GM19238 (cell line): ENCODE measurements at regions not wholly inside any gene's neighbourhood (a gene's known extent, or its start where the extent isn't known, plus 50 kb on each side); places are given as distances from the start of the nearest gene placed in this dataset.
"Not testable (repeated sequence)": the region's sequence is repeated elsewhere in the genome, so short reads cannot be mapped to it uniquely, and the experiment has no call there.

ENCODE experiments used
- DNase-seq: peaks from one replicate; pipeline ENCODE4 v3.0.0; 2011; ENCODE audit warnings: low spot score; ENCODE audit not compliant: insufficient read length

- no peak for DNase-seq
Measured at GRCh38 chr12:46982629-46983392, 96.6 kb upstream of the PCED1B start.

DNA sequence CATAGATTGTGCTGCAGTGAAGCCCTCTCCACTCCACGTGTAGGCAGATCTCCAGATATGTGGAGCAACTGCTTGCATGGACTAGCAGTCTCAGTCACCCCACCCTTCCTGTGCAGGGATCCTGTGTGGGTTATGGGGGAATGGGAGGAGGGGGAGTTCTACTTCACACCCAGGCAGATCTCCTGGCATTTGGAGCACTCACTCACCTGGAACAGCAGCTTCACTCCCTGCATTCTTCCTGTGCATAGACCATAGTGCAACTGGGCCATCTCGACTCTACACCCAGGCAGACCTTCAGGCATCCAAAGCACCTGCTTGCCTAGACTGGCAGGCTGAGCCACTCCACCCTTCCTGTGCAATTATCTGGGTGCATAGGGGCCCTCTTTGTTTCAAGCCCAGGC is 96.0 kb upstream of the PCED1B start:
- no peak for DNase-seq

- DNase-seq = no peak
Measured at GRCh38 chr12:46983959-46984841, 95.2 kb upstream of the PCED1B start.

GRCh38 chr12:46985816-46986215 is 93.6 kb upstream of the PCED1B start:
- DNase-seq = no peak

DNA sequence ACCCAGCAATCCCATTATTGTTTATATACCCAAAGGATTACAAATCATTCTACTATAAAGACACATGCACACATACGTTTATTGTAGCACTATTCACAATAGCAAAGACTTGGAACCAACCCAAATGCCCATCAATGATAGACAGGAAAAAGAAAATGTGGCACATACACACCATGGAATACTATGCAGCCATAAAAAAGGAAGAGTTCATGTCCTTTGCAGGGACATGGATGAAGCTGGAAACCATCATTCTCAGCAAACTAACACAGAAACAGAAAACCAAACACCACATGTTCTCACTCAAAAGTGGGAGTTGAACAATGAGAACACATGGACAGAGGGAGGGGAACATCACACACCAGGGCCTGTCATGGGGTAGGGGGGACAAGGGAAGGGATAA is 91.3 kb upstream of the PCED1B start:
- not testable (repeated sequence) for DNase-seq

- DNase-seq = no peak
Measured at GRCh38 chr12:46990211-46990610, 89.2 kb upstream of the PCED1B start.

GRCh38 chr12:46992051-46992450 is 87.4 kb upstream of the PCED1B start:
- not testable (repeated sequence) for DNase-seq

- DNase-seq = no peak
Measured at GRCh38 chr12:46998811-46999368, 80.5 kb upstream of the PCED1B start.

DNA sequence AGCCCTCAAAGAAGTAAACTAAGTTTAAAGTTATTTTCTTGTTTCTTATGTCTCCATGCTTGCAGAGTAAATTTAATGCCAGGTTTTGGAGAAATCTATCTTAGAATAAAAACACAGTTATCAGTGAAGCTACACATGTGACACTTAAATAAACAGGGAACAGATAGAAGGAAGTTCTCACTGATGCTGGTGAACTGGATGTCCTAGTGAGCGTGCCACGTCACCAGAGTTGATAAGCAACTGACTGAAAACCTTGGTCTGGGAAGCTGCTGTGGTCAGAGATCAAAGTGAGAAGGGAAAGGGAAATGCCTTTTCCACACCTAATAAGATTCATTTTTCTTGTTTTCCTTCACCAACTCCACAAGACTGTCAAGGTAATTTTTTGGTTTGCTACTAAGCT is 74.8 kb upstream of the PCED1B start:
- no peak for DNase-seq

- DNase-seq = no peak
Measured at GRCh38 chr12:47007048-47007447, 72.4 kb upstream of the PCED1B start.

GRCh38 chr12:47012552-47012951 is 66.9 kb upstream of the PCED1B start:
- no peak for DNase-seq

- no peak for DNase-seq
Measured at GRCh38 chr12:47014474-47014873, 64.9 kb upstream of the PCED1B start.

DNA sequence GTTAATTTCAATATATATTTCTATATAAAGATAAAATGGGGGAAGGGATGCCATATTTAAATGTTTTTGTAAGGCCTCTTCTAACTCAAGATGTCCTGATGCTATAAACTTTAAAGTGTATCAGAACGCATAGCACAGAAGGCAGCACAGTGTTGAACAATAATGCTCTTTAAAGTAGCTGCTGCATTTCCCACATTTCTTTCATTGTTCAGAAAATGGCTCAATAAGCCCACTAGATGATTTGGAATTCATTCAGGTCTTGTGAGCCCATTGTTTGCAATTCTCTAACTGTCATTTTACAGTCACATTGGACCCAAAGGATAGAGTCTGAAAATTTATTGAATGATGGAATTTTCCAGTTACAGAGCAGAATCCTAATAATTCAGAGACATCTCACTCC is 64.0 kb upstream of the PCED1B start:
- DNase-seq = no peak

DNA sequence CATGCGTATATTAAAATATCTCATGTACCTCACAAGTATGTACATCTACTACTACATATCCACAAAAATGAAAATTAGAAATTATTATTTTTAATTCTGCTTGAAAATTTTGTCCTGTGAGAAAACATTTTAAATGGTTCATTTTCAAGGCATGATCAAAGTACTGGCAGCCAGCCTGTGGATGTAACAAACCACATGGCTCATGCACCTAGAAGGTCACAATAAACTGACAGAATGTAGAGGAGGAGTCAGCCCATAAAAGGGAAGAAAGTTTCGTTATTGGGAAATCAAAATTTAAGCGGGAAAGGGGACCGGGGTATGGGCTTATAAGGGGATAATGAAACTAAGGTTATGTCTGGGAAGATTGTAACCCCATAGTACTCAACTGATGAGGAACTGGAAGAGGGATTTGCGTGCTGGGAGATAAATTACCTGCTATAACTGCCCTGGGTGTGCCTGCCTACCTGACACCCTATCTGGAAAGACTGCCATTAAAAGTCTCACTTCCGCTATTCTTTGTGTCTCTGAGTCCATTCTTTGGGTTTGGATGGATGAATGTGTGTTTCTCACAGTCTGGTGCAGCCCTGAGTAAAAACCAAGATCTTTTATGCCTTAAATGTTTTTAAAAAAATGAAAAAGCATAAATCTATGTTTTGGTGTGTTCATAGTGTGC is 62.2 kb upstream of the PCED1B start:
- no peak for DNase-seq

DNA sequence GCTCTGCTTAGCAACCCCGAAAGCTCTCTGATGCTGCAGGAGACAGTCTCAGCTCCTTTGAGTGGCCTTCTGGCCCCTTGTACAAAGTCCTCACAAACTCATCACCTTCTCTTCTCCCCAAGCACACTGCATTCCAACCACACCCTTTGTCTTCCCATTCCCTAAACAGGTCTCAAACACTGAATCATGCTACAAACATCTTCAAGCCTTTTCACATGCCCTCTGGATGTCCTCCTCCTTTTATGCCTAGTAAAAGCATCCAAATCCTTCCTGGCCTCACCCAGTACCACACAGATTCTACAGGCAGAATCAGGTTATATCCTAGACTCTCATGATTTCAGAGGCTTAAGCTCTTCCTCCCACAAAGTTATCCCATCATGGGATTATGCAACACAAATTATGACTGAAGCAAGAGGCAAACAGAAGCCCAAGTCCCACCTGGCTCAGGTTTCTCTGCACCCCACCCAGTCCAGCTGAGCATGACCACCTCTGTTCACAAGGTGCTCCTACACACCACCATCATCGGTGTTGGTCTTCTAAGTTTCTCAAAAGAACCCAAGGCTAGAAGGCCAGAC is 61.4 kb upstream of the PCED1B start:
- no peak for DNase-seq

DNA sequence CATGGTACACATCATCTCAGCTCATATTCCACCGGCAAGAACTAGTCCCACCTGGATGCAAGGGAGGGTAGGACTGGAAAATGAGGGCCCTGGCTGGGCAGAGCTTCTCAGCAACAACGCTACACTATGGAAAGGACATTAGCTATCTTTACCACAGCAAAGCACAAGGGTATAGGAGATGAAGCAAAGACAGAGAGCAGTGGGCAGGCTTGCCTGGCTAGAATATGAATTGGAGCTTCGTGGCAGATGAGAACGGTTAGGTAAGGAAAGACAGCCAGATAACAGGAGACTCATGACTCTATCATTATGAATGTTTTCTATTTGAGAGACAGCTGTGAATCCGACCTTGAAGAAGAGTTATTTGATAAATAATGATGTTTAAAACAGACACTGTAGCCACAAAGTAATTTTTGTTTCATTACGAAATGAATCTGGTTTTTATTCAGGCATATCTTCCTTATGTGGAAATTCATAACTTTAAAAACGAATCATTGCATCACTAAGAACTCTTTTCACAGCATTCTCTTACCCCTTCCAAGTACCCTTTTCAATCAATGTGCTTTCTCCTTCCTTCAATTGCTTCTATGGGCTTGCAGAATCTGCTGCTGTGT is 59.1 kb upstream of the PCED1B start:
- no peak for DNase-seq

GRCh38 chr12:47021298-47021697 is 58.1 kb upstream of the PCED1B start:
- DNase-seq = no peak

GRCh38 chr12:47022296-47022695 is 57.1 kb upstream of the PCED1B start:
- DNase-seq = no peak

DNA sequence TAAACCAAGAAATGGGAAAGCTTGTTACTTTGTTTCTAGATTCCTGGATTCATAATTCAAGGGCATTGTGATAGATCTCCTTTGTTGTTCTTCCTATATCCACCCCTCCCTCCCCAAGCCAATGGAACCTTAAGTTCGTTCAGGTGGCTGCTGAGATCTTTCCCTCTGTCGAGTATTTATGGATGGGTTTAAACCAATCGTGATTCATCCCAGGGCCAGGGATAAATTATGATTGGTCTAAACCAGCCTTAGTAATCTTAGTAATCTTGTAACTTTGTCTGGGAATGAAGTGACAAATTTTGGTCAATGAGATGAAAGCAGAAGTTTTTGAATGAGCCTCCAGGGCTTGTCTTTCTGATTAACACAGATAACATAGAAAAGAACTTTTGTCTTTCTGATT is 56.1 kb upstream of the PCED1B start:
- no peak for DNase-seq

DNA sequence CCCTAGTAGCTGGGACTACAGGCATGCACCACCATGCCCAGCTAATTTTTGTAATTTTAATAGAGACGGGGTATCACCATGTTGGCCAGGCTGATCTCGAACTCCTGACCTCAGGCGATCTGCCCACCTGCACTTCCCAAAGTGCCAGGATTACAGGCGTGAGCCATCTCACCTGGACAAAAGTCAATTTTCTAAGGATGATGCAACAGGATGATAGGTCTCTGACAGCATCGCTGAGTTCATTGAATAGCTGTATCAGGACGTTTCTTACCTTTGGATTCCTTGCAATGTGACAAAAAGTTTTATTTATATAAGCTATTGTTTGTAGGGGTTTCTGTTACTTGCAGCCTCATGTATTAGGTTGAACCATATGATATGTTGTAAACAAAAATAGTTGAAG is 55.5 kb upstream of the PCED1B start:
- no peak for DNase-seq

GRCh38 chr12:47024463-47024862 is 55.0 kb upstream of the PCED1B start:
- no peak for DNase-seq
